BLaER1 treated with 17β-estradiol and CSF1 and Interleukin-3, amounts not matched to agents 10 nM and 100 nM (cell line): ENCODE measurements at regions not wholly inside any gene's neighbourhood (a gene's known extent, or its start where the extent isn't known, plus 50 kb on each side); places are given as distances from the start of the nearest gene placed in this dataset.

Source experiments
- H3K27ac ChIP-seq, 11 experiments: shearing (Covaris generic); formaldehyde crosslinking; 2 replicates each; pipeline ENCODE4 v1.8.1; 2022
- H3K27me3 ChIP-seq, 11 experiments: shearing (Covaris generic); formaldehyde crosslinking; 2 replicates each; pipeline ENCODE4 v1.8.1; 2022
- H3K36me3 ChIP-seq, 11 experiments: shearing (Covaris generic); formaldehyde crosslinking; 2 replicates each; pipeline ENCODE4 v1.8.1; 2022
- H3K4me1 ChIP-seq, 10 experiments: shearing (Covaris generic); formaldehyde crosslinking; 2 replicates each; pipeline ENCODE4 v1.8.1; 2022
- H3K4me2 ChIP-seq, 11 experiments: shearing (Covaris generic); formaldehyde crosslinking; 2 replicates each; pipeline ENCODE4 v1.8.1; 2022
- H3K4me3 ChIP-seq, 10 experiments: shearing (Covaris generic); formaldehyde crosslinking; 2 replicates each; pipeline ENCODE4 v1.8.1; 2022
- H3K9ac ChIP-seq, 11 experiments: shearing (Covaris generic); formaldehyde crosslinking; 2 replicates each; pipeline ENCODE4 v1.8.1; 2022
- H3K9me3 ChIP-seq, 11 experiments: shearing (Covaris generic); formaldehyde crosslinking; replicated peaks in 1 of 11; 2 replicates each; pipeline ENCODE4 v1.8.1; 2022
- H4K20me1 ChIP-seq, 11 experiments: shearing (Covaris generic); formaldehyde crosslinking; 2 replicates each; pipeline ENCODE4 v1.8.1; 2022
- Cebpa-rat ChIP-seq, 11 experiments: shearing (Covaris generic); IDR thresholded peaks; 2 replicates each; pipeline ENCODE4 v1.8.1; 2022

DNA sequence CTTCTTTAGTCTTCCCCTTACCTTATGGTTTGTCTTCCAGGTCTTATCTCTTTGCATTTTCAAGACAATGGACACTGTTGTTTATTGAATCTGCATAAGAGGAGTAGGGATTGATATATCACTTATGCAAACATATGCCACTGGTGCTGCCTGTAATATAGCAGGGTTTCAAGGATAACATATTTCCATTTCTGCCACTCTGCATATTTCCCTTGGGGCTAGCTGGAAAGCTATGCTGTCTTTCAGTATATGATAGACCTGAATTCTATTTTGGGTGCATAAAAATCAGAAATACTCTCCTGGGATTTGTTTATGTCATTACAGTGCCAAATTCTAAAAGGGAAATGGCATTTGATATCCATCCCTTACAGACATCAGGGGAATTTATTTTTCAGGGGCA, 400.2 kb downstream of the TLR4 start:
- Histone ChIP-seq H3K36me3 (no peaks in the 10 kb centered on the region), H3K4me1 (peaks cover 0 to 10% (median 0%) of the 10 kb centered on the region in 10 experiments; a peak in 2 of 20 replicates), H3K27ac (no peak overlapping the region), H3K4me2 (no peak overlapping the region), H4K20me1 (no peaks in the 10 kb centered on the region), H3K9ac (no peak overlapping the region), H3K4me3 (no peak overlapping the region), H3K27me3 (no peaks in the 10 kb centered on the region), H3K9me3 (no peaks in the 10 kb centered on the region)
- TF ChIP-seq Cebpa-rat (IDR thresholded peaks at IDR 0.05): no peak

DNA sequence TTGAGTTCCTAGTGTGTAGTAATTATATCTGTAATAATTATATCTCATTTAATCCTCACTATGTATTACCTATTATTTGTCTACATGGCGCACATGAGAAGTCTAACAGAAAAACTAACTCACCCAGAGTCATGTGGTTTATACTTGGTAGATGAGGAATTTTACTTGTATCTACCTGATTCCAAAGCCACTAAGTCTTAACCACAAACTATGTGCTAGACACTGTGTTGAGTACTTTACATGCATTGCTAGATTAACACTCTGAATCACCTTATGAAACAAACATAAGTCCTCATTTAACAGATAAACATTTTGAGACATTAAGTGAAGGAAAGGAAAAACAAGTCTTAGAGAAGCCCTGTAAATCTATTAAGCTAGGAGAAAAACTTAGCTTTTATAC, 404.8 kb downstream of the TLR4 start:
- no peaks in the 10 kb centered on the region for H4K20me1 ChIP-seq
- no peaks in the 10 kb centered on the region for H3K9me3 ChIP-seq
- no peak overlapping the region for H3K4me3 ChIP-seq
- no peak overlapping the region for H3K9ac ChIP-seq
- TF ChIP-seq Cebpa-rat (IDR thresholded peaks at IDR 0.05): no peak
- H3K4me2 ChIP-seq: no peak overlapping the region
- H3K4me1 ChIP-seq: no peaks in the 10 kb centered on the region
- no peak overlapping the region for H3K27ac ChIP-seq
- no peaks in the 10 kb centered on the region for H3K27me3 ChIP-seq
- H3K36me3 ChIP-seq: no peaks in the 10 kb centered on the region

- Histone ChIP-seq H3K27me3 (no peaks in the 10 kb centered on the region), H3K36me3 (no peaks in the 10 kb centered on the region), H3K27ac (no peak overlapping the region), H3K4me3 (no peak overlapping the region), H3K4me2 (no peak overlapping the region), H4K20me1 (no peaks in the 10 kb centered on the region), H3K9me3 (no peaks in the 10 kb centered on the region), H3K9ac (no peak overlapping the region), H3K4me1 (no peaks in the 10 kb centered on the region)
- TF ChIP-seq Cebpa-rat (IDR thresholded peaks at IDR 0.05): no peak
Observed at GRCh38 chr9:118109542-118109941, 405.3 kb downstream of the TLR4 start.

GRCh38 chr9:118121361-118121760, 417.2 kb downstream of the TLR4 start:
- H3K4me2 ChIP-seq: no peak overlapping the region
- no peaks in the 10 kb centered on the region for H3K27me3 ChIP-seq
- no peak overlapping the region for H3K4me3 ChIP-seq
- no peaks in the 10 kb centered on the region for H3K36me3 ChIP-seq
- H3K4me1 ChIP-seq: no peaks in the 10 kb centered on the region
- no peaks in the 10 kb centered on the region for H3K9me3 ChIP-seq
- TF ChIP-seq Cebpa-rat (IDR thresholded peaks at IDR 0.05): no peak
- H3K27ac ChIP-seq: no peak overlapping the region
- no peak overlapping the region for H3K9ac ChIP-seq
- no peaks in the 10 kb centered on the region for H4K20me1 ChIP-seq

DNA sequence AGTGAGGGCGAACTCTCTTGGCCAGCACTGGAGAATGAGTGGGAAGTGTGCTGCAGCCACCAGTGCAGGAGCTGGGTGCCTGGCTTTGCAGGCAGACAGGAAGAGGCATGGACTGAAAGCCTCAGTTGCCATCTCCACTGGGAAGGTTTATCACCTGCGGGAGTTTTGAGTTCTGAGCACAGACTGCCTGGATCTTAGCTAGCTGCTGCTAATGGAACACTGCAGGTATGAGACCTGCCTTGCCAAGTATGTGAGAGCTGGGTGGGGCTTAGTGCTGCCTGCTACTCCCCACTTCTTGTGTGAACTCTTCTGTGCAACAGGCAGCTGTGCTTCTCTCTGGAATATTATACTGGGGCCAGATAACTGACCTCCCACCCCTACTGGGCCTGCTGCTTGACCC, 424.1 kb downstream of the TLR4 start:
- no peaks in the 10 kb centered on the region for H3K27me3 ChIP-seq
- H3K27ac ChIP-seq: no peak overlapping the region
- H3K9me3 ChIP-seq: no peaks in the 10 kb centered on the region
- no peaks in the 10 kb centered on the region for H3K4me1 ChIP-seq
- no peak overlapping the region for H3K9ac ChIP-seq
- no peaks in the 10 kb centered on the region for H3K36me3 ChIP-seq
- no peak for TF ChIP-seq Cebpa-rat (IDR thresholded peaks at IDR 0.05)
- no peaks in the 10 kb centered on the region for H4K20me1 ChIP-seq
- H3K4me3 ChIP-seq: no peak overlapping the region
- H3K4me2 ChIP-seq: no peak overlapping the region

DNA sequence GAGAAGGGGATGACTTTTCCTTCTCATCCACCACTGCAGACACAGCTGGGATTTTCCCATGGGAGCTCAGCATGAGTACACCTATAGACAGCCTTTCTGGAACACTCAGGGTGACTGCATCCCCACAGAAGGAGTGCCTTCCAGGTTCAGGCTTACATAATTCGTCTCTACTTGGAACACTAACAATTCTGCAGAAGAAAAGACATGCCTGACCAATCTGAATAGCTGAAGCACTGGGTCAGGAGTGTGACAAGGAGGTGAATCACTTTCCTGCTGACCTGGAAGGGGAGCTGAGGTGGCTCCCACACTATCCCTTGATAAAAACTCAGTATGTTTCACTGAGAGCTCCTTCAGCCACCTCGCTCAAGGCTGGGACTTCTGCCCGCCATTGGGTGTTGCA, 425.3 kb downstream of the TLR4 start:
- Histone ChIP-seq H3K36me3 (no peaks in the 10 kb centered on the region), H3K9ac (no peak overlapping the region), H3K27me3 (no peaks in the 10 kb centered on the region), H3K9me3 (no peaks in the 10 kb centered on the region), H4K20me1 (no peaks in the 10 kb centered on the region), H3K4me2 (no peak overlapping the region), H3K4me3 (no peak overlapping the region), H3K27ac (no peak overlapping the region), H3K4me1 (no peaks in the 10 kb centered on the region)
- TF ChIP-seq Cebpa-rat (IDR thresholded peaks at IDR 0.05): no peak

DNA sequence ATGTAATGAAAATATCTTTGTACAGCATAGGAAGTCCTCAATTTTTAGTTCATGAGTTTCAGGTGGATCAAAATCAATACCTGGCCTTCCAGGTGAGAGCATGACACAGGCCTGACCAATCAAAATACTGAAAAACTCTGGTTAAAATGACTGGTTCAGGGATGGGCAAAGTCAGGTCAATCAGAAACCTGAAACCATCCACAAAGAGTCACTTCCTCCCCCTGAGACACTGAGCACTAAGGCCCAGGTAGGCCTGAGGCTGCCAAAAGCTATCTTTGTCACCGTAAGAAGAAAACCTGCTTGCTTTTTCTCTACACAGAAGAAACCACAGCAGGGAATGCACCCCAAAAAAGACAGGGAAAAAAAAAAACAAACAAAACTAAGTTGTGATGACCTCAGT, 444.8 kb downstream of the TLR4 start:
- Histone ChIP-seq H3K4me2 (no peak overlapping the region), H4K20me1 (no peaks in the 10 kb centered on the region), H3K27me3 (no peaks in the 10 kb centered on the region), H3K36me3 (no peaks in the 10 kb centered on the region), H3K27ac (no peak overlapping the region), H3K4me3 (no peak overlapping the region), H3K9ac (no peak overlapping the region), H3K4me1 (no peaks in the 10 kb centered on the region), H3K9me3 (no peaks in the 10 kb centered on the region)
- no peak for TF ChIP-seq Cebpa-rat (IDR thresholded peaks at IDR 0.05)

DNA sequence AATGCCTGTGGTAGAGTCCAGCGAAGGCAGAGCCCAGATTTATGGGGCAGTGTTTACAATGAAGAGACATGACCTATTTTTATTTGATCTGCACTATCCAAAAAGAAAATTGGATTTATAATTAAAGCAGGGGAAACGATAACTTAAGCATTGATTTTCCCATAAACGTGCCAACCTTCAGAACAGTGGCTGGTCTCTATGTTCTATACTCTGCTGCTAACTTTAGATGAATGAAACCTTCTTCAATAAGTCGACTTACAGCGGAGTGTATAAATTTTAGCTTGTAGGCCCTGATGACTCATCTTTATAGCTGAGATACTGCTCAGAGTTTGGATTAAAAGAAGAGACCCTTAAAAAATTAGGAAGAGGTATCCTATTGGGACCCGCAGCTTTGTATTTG, 452.6 kb downstream of the TLR4 start:
- H3K4me2 ChIP-seq: no peak overlapping the region
- H4K20me1 ChIP-seq: no peaks in the 10 kb centered on the region
- no peak overlapping the region for H3K4me3 ChIP-seq
- TF ChIP-seq Cebpa-rat (IDR thresholded peaks at IDR 0.05): no peak
- no peaks in the 10 kb centered on the region for H3K36me3 ChIP-seq
- H3K27me3 ChIP-seq: no peaks in the 10 kb centered on the region
- H3K4me1 ChIP-seq: no peaks in the 10 kb centered on the region
- H3K9ac ChIP-seq: no peak overlapping the region
- no peaks in the 10 kb centered on the region for H3K9me3 ChIP-seq
- H3K27ac ChIP-seq: no peak overlapping the region

DNA sequence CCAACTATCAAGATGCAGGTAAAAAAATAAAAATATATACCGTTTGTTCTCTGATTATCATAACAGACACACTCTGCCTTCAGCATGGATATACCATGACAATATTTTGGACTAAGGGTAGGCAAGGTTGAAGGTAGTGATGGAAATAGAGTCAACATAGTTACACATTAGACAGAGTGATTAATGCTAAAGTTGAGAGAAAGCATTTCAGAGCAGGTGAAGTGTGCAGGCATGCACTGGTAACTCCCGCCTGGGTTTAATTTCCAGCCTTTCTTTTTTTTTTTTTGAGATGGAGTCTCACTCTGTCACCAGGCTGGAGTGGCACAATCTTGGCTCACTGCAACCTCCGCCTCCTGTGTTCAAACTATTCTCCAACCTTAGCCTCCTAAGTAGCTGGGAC, 458.5 kb downstream of the TLR4 start:
- TF ChIP-seq Cebpa-rat (IDR thresholded peaks at IDR 0.05): no peak
- H3K27ac ChIP-seq: no peak overlapping the region
- no peaks in the 10 kb centered on the region for H3K36me3 ChIP-seq
- no peak overlapping the region for H3K9ac ChIP-seq
- no peak overlapping the region for H3K4me3 ChIP-seq
- H3K9me3 ChIP-seq: no peaks in the 10 kb centered on the region
- H3K4me2 ChIP-seq: no peak overlapping the region
- no peaks in the 10 kb centered on the region for H3K27me3 ChIP-seq
- 0 out of 20 replicates have a peak, but pooled peaks cover 0 to 5% (median 0%) of the 10 kb centered on the region in 10 experiments for H3K4me1 ChIP-seq
- H4K20me1 ChIP-seq: no peaks in the 10 kb centered on the region

DNA sequence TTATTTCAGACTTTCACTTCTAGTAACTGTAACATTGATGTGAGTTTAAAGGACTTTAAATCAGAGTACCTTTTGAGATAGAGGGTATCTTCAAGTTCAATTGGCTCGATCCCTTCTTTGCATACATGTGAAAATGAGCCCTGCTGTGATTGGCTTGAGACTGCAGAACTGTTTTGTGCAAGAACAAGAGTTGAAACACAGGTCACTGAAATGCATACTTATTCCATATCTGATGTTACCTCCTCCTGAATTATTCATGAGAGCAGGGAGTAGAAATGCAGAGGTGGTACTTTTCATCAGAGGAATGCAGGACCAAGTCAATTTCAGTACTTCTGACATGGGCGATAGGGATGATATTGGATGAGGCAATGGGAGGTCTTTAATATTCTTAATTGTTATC, 459.5 kb downstream of the TLR4 start:
- TF ChIP-seq Cebpa-rat (IDR thresholded peaks at IDR 0.05): no peak
- Histone ChIP-seq H3K4me3 (no peak overlapping the region), H3K36me3 (no peaks in the 10 kb centered on the region), H3K27me3 (no peaks in the 10 kb centered on the region), H3K9me3 (no peaks in the 10 kb centered on the region), H4K20me1 (no peaks in the 10 kb centered on the region), H3K4me2 (no peak overlapping the region), H3K9ac (no peak overlapping the region), H3K4me1 (0 out of 20 replicates have a peak, but pooled peaks cover 0 to 5% (median 0%) of the 10 kb centered on the region in 10 experiments), H3K27ac (no peak overlapping the region)

- Histone ChIP-seq H3K9ac (no peak overlapping the region), H3K4me3 (no peak overlapping the region), H3K4me2 (no peak overlapping the region), H3K27me3 (no peaks in the 10 kb centered on the region), H3K4me1 (0 out of 20 replicates have a peak, but pooled peaks cover 0 to 5% (median 0%) of the 10 kb centered on the region in 10 experiments), H3K9me3 (no peaks in the 10 kb centered on the region), H3K27ac (no peak overlapping the region), H4K20me1 (no peaks in the 10 kb centered on the region), H3K36me3 (no peaks in the 10 kb centered on the region)
- TF ChIP-seq Cebpa-rat (IDR thresholded peaks at IDR 0.05): no peak
Observed at GRCh38 chr9:118165451-118165850, 461.2 kb downstream of the TLR4 start.
